GM04504 (cell line): ENCODE measurements at regions not wholly inside any gene's neighbourhood (a gene's known extent, or its start where the extent isn't known, plus 50 kb on each side); places are given as distances from the start of the nearest gene placed in this dataset.
A peak's percentile ranks its signal among the peaks of the same experiment; 100 is the strongest.
"Not testable (repeated sequence)": the region's sequence is repeated elsewhere in the genome, so short reads cannot be mapped to it uniquely, and the experiment has no call there.

ENCODE experiments used
- DNase-seq: peaks from one replicate; pipeline ENCODE4 v3.0.0-alpha.2; 2012; ENCODE audit warnings: low read depth

DNA sequence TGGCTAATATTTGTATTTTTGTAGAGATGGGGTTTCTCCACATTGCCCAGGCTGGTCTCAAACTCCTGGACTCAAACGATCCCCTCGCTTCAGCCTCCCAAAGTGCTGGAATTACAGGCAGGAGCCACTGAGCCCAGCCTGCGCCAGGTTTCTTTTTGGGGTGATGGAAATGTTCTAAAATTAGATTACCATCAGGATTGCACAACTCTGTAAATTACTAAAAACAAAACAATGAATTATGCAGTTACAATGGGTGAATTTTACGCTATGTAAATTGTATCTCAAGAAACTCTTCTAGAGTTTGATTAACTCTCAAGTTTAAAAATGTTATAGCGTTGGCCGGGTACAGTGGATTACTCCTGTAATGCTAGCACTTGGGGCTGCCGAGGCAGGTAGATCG is 118.9 kb upstream of the TBL1X start:
- DNase-seq: no peak

- no peak for DNase-seq
Measured at GRCh38 chrX:9349572-9350494, 115.0 kb upstream of the TBL1X start.

DNA sequence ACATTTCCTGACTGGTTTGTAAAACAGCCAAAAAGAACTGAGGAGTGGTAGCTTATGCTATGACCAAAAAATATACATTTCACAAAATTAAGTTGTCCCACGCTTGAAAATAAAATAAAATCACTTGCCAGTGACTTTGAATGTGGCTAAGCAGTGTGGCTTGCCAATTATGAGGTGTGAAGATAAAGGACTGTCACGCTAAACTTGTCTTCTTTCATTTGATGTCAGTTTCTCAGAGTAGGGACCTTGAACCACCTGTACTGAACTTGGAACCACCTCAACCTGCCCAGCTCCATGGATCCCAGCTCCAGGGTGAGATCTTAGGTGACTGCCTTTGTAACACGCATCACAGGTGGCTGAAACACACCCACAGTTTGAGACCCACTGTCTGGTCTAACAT is 113.7 kb upstream of the TBL1X start:
- no peak for DNase-seq

- DNase-seq: no peak
Measured at GRCh38 chrX:9352243-9352642, 112.6 kb upstream of the TBL1X start.

- DNase-seq: peak; percentile 49
Measured at GRCh38 chrX:9352694-9353411, 112.0 kb upstream of the TBL1X start.

DNA sequence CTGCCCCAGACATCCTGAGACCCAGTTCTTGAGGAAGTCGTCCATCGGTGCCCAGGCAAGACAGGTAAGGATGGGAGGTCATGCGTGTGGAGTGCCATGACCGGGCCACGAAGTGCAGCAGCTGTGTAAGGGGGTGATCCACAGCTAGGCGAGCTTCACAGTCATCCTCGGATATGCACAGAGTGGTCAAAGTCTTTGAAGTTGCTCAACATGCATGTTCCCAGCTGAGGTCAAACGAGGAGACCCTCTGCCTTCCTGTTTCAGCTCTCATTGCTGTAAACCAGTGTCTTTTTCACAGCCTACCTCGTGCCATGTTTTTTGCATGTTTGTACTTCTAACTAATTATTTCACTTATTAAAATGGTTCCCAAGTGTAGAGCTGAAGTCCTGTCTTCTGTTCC is 109.9 kb upstream of the TBL1X start:
- DNase-seq: no peak

GRCh38 chrX:9355739-9356138 is 109.1 kb upstream of the TBL1X start:
- no peak for DNase-seq

- DNase-seq: peak; percentile 35
Measured at GRCh38 chrX:9356846-9357245, 108.0 kb upstream of the TBL1X start.

GRCh38 chrX:9357518-9358114 is 107.2 kb upstream of the TBL1X start:
- DNase-seq: no peak

- DNase-seq: no peak
Measured at GRCh38 chrX:9362363-9362928, 102.4 kb upstream of the TBL1X start.

- DNase-seq: no peak
Measured at GRCh38 chrX:9367421-9367820, 97.4 kb upstream of the TBL1X start.

- DNase-seq: no peak
Measured at GRCh38 chrX:9368262-9368661, 96.6 kb upstream of the TBL1X start.

DNA sequence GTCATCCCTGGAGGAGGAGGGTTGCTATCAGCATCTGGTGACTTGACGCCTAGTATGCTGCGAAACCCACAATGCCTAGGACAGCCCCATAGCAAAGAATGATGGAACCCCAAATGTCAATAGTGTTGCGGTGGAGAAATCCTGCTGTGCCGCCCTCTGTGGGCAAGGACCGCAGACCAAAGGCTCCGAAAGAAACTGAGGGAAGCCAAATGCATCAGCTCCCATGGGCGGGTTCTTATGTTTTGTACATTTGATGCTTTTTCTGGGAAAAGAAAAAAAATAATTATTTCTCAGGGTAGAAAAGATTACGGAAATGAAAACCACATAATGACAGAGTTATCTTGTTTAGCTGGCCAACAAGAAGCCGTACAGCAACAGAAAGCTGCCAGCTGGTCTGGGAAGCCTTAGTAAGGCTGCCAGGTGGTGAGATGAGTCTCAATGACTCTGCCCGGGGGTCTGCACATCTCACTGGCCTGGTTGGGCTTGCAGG is 95.0 kb upstream of the TBL1X start:
- DNase-seq: no peak

- DNase-seq: no peak
Measured at GRCh38 chrX:9370893-9371292, 94.0 kb upstream of the TBL1X start.

- DNase-seq: no peak
Measured at GRCh38 chrX:9372866-9373265, 92.0 kb upstream of the TBL1X start.

DNA sequence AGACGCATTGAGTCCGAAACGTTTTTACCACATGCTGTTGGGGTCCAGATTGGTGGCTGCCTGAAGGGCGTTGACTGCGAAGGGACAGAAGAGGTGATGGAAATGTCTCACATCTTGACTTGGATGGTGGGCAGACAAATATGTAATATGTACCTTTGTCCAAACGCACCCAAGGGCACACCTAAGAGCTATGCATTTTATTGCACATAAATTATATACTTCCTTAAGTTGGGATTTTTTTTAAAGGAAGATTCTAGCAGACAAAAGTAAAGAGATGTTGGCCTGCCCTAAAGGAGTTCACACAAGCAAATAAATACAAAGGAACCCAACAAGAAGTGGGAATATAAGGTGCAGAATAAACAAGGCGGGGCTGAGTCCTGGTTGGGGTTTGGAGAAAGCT is 91.1 kb upstream of the TBL1X start:
- DNase-seq: no peak

GRCh38 chrX:9374555-9374954 is 90.3 kb upstream of the TBL1X start:
- DNase-seq: no peak

GRCh38 chrX:9376111-9376510 is 88.7 kb upstream of the TBL1X start:
- no peak for DNase-seq

DNA sequence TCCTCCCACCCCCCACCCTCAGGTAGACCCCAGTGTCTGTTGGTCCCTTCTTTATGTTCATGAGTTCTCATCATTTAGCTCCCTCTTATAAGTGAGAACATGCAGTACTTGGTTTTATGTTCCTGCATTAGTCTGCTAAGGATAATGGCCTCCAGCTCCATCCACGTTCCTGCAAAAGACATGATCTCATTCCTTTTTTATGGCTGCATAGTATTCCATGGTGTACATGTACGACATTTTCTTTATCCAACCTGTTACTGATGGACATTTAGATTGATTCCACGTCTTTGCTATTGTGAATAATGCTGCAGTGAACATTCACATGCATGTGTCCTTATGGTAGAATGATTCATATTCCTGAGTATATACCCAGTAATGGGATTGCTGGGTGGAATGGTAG is 87.6 kb upstream of the TBL1X start:
- DNase-seq: not testable (repeated sequence)

GRCh38 chrX:9378980-9379696 is 85.7 kb upstream of the TBL1X start:
- no peak for DNase-seq

GRCh38 chrX:9379697-9380551 is 84.9 kb upstream of the TBL1X start:
- no peak for DNase-seq
